ENCODE measurements at regions not wholly inside any gene's neighbourhood (a gene's known extent, or its start where the extent isn't known, plus 50 kb on each side); places are given as distances from the start of the nearest gene placed in this dataset.

DNA sequence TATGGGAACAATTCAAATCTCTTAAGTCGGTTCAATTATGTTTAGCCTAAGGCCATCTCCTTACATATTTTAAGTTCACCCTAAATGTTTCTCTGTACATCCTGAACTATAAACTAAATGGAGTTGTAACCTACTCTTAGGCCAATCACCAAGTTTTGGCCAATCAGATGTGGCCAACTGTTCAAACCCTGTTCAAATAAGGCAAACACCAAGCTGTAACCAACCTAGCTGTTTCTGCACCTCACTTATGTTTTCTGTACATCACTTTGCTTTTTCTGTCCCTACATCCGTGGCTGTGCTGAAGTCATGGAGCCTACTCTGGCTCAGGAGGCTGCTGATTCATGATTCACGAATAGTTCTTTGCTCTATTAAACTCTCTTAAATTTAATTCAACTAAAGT lies 165.3 kb downstream of the GASK1B start:
- TF ChIP-seq, protein P1, sequence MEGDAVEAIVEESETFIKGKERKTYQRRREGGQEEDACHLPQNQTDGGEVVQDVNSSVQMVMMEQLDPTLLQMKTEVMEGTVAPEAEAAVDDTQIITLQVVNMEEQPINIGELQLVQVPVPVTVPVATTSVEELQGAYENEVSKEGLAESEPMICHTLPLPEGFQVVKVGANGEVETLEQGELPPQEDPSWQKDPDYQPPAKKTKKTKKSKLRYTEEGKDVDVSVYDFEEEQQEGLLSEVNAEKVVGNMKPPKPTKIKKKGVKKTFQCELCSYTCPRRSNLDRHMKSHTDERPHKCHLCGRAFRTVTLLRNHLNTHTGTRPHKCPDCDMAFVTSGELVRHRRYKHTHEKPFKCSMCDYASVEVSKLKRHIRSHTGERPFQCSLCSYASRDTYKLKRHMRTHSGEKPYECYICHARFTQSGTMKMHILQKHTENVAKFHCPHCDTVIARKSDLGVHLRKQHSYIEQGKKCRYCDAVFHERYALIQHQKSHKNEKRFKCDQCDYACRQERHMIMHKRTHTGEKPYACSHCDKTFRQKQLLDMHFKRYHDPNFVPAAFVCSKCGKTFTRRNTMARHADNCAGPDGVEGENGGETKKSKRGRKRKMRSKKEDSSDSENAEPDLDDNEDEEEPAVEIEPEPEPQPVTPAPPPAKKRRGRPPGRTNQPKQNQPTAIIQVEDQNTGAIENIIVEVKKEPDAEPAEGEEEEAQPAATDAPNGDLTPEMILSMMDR (IDR thresholded peaks at IDR 0.05) = no peak
- no peak for TF ChIP-seq POLR2A (IDR thresholded peaks at IDR 0.05)

Measured in lower leg skin (tissue), 3 donors.